WI38 (cell line): ENCODE measurements at regions not wholly inside any gene's neighbourhood (a gene's known extent, or its start where the extent isn't known, plus 50 kb on each side); places are given as distances from the start of the nearest gene placed in this dataset.

Experiments used
- H3K4me3 ChIP-seq: 2 replicates; pipeline ENCODE4 v1.5.1; 2011; ENCODE audit warnings: low read depth, mild to moderate bottlenecking, control low read depth, low read length
- TF ChIP-seq, protein P1 (sequence below): IDR thresholded peaks from 2 replicates; pipeline ENCODE4 v1.5.1; 2012; ENCODE audit warnings: low read depth, mild to moderate bottlenecking, control low read depth, low read length

GRCh38 chr5:165187815-165188214 is 1682.4 kb downstream of the MAT2B start:
- TF ChIP-seq, protein P1, sequence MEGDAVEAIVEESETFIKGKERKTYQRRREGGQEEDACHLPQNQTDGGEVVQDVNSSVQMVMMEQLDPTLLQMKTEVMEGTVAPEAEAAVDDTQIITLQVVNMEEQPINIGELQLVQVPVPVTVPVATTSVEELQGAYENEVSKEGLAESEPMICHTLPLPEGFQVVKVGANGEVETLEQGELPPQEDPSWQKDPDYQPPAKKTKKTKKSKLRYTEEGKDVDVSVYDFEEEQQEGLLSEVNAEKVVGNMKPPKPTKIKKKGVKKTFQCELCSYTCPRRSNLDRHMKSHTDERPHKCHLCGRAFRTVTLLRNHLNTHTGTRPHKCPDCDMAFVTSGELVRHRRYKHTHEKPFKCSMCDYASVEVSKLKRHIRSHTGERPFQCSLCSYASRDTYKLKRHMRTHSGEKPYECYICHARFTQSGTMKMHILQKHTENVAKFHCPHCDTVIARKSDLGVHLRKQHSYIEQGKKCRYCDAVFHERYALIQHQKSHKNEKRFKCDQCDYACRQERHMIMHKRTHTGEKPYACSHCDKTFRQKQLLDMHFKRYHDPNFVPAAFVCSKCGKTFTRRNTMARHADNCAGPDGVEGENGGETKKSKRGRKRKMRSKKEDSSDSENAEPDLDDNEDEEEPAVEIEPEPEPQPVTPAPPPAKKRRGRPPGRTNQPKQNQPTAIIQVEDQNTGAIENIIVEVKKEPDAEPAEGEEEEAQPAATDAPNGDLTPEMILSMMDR, result no peak

GRCh38 chr5:165188556-165189175 is 1683.2 kb downstream of the MAT2B start:
- H3K4me3 ChIP-seq, result no peak overlapping the region
- TF ChIP-seq, protein P1, result no peak

More at GRCh38 chr5:165187815-165188214, 1682.4 kb downstream of the MAT2B start:
- no peak overlapping the region for H3K4me3 ChIP-seq

DNA sequence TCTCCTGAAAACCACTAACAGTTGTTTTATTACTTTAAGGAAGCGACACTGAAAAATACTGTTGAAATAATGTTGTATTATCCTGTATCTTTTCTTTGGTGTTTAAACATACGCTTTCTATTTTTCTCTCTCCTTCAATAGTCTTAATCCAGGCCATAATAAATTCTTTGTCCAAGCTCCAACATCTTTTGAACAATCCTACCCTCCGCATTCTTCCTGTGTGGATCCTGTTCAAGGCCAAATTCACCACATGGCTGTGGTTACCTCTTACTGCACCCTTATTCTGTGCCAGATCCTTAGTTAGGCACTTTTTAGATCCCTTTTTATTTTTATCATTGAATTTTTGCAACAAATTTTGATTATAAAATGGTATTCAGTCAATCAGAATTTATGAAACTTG is 1691.5 kb downstream of the MAT2B start:
- no peak overlapping the region for H3K4me3 ChIP-seq
- TF ChIP-seq, protein P1, result no peak

- TF ChIP-seq, protein P1, result no peak
- no peak overlapping the region for H3K4me3 ChIP-seq
Observed at GRCh38 chr5:165201369-165201768, 1696.0 kb downstream of the MAT2B start.

- no peak overlapping the region for H3K4me3 ChIP-seq
- TF ChIP-seq, protein P1, result no peak
Observed at GRCh38 chr5:165201771-165202518, 1696.5 kb downstream of the MAT2B start.

- no peak overlapping the region for H3K4me3 ChIP-seq
- TF ChIP-seq, protein P1, result no peak
Observed at GRCh38 chr5:165202519-165202910, 1697.1 kb downstream of the MAT2B start.

DNA sequence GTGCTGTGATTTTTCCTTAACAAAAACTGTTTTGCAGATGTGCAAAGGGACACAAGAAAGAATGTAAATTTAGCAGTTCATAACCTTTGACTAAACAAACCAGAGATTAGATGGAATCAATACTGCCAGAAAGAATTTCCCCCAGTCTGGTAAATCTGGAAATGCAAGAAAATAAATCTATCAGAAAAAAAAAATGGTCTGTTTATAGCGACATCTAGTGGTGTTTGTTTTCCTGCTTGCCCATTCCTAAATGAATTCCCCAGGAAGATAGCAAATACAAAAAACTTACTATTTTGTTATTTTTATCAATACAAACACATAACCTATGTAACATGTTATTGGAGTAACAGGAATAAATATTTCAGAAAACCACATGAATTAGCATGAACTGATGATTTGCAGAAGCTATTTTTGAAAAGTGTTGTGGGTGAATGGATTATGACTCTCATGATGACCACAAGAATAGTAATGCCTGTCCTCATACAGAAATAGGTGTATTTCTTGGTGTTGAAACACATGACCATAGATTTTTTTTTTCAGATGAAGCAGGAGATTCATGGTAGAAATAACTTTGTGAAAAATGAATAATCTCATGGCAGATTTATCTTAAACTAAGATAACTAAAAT is 1703.8 kb downstream of the MAT2B start:
- H3K4me3 ChIP-seq, result no peak overlapping the region
- TF ChIP-seq, protein P1, result no peak
